Activated CD8-positive, alpha-beta T cell treated with anti-CD3 and anti-CD28 coated beads for 36 hours (primary cell): ENCODE measurements at regions not wholly inside any gene's neighbourhood (a gene's known extent, or its start where the extent isn't known, plus 50 kb on each side); places are given as distances from the start of the nearest gene placed in this dataset.

Experiments used
- ATAC-seq: fragments of 200-7000 bp; cut with Tn5 transposase; one replicate; pipeline ENCODE4 v1.10.0; 2021; ENCODE audit warnings: mild to moderate bottlenecking, moderate library complexity
- CTCF ChIA-PET: fragments of 350-600 bp; sonication (Branson Sonifier 250); formaldehyde crosslinking; loops from one replicate; lab custom pipeline; 2021; ENCODE audit warnings: antibody characterized with exemption; lab: Charles Lee
- POLR2A ChIA-PET: fragments of 350-600 bp; sonication (Branson Sonifier 250); formaldehyde crosslinking; loops from one replicate; lab custom pipeline; 2021; ENCODE audit warnings: antibody characterized with exemption; lab: Charles Lee
- DNase-seq: peaks from one replicate; pipeline ENCODE4 v3.0.0-alpha.2; 2020
- H3K27ac Mint-ChIP-seq: one replicate; pipeline ENCODE4 v1.8.0; 2021; ENCODE audit warnings: mild to moderate bottlenecking, mixed read lengths
- H3K27me3 Mint-ChIP-seq: one replicate; pipeline ENCODE4 v1.8.0; 2021; ENCODE audit warnings: mixed read lengths
- H3K36me3 Mint-ChIP-seq: one replicate; pipeline ENCODE4 v1.8.0; 2021; ENCODE audit warnings: low read depth, mixed read lengths
- H3K4me1 Mint-ChIP-seq: one replicate; pipeline ENCODE4 v1.8.0; 2021; ENCODE audit warnings: low read depth, mixed read lengths
- H3K4me3 Mint-ChIP-seq: one replicate; pipeline ENCODE4 v1.8.0; 2021; ENCODE audit warnings: mild to moderate bottlenecking, moderate library complexity, mixed read lengths
- H3K9me3 Mint-ChIP-seq: one replicate; pipeline ENCODE4 v1.8.0; 2021; ENCODE audit warnings: mixed read lengths
- intact Hi-C: fragments of 100-400 bp; cut with micrococcal nuclease; formaldehyde crosslinking; loops from one replicate; pipeline ENCODE4 v1.10.0; 2022
- TF ChIP-seq, protein P1 (sequence below): fragments of 200-600 bp; IDR thresholded peaks from one replicate; pipeline ENCODE4 v1.8.0; 2022; ENCODE audit warnings: antibody characterized with exemption, mild to moderate bottlenecking

DNA sequence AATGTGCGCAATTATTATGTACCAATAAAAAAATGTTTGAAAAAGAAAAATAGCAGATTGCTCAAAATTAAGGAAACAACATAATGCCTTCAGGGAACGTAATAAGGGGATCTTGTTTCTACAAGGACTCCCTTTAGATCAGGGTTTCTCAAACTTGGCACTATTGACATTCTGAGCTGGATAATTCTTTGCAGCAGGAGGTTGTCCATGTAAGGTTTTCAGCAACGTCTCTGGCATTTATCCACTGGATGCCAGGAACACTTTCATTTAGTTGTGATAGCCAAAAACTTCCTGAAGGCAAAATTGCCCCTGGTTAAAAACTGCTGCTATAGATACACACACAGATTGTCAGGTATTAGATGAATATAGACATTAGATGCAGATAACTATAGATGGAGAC lies 666.7 kb upstream of the ADAMTS5 start:
- TF ChIP-seq, protein P1, sequence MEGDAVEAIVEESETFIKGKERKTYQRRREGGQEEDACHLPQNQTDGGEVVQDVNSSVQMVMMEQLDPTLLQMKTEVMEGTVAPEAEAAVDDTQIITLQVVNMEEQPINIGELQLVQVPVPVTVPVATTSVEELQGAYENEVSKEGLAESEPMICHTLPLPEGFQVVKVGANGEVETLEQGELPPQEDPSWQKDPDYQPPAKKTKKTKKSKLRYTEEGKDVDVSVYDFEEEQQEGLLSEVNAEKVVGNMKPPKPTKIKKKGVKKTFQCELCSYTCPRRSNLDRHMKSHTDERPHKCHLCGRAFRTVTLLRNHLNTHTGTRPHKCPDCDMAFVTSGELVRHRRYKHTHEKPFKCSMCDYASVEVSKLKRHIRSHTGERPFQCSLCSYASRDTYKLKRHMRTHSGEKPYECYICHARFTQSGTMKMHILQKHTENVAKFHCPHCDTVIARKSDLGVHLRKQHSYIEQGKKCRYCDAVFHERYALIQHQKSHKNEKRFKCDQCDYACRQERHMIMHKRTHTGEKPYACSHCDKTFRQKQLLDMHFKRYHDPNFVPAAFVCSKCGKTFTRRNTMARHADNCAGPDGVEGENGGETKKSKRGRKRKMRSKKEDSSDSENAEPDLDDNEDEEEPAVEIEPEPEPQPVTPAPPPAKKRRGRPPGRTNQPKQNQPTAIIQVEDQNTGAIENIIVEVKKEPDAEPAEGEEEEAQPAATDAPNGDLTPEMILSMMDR: no peak
- Mint-ChIP-seq H3K27me3 (no peaks in the 10 kb centered on the region), H3K27ac (no peak overlapping the region), H3K4me1 (no peaks in the 10 kb centered on the region), H3K4me3 (no peak overlapping the region), H3K36me3 (no peaks in the 10 kb centered on the region), H3K9me3 (no peaks in the 10 kb centered on the region)
- intact Hi-C loops: no loop called here
- CTCF ChIA-PET: no interaction called here
- ATAC-seq (no peak), DNase-seq (no peak)
- POLR2A ChIA-PET: no interaction called here

DNA sequence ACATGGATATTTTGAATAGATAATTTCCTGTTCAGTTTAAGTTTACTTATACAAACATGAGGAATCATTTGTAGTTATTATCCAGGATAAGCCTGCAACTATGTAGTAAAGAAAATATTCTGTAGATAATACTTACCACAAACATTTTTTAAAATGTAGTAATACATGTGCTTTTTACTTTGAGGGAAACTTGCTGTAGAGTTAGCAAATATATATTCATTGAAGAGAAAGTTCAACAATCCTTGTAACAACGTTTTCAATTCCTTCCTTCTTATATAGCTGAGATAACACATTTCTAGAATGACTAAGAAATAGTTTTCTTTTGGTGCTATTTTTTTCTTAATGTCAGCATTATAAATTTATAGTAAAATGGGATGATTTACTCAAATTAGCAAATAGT lies 664.6 kb upstream of the ADAMTS5 start:
- no peaks in the 10 kb centered on the region for H3K27me3 Mint-ChIP-seq
- DNase-seq (no peak), ATAC-seq (no peak)
- no peaks in the 10 kb centered on the region for H3K36me3 Mint-ChIP-seq
- POLR2A ChIA-PET: no interaction called here
- H3K27ac Mint-ChIP-seq: no peak overlapping the region
- no peaks in the 10 kb centered on the region for H3K4me1 Mint-ChIP-seq
- CTCF ChIA-PET: no interaction called here
- no peaks in the 10 kb centered on the region for H3K9me3 Mint-ChIP-seq
- intact Hi-C loops: no loop called here
- no peak overlapping the region for H3K4me3 Mint-ChIP-seq
- TF ChIP-seq, protein P1: no peak

DNA sequence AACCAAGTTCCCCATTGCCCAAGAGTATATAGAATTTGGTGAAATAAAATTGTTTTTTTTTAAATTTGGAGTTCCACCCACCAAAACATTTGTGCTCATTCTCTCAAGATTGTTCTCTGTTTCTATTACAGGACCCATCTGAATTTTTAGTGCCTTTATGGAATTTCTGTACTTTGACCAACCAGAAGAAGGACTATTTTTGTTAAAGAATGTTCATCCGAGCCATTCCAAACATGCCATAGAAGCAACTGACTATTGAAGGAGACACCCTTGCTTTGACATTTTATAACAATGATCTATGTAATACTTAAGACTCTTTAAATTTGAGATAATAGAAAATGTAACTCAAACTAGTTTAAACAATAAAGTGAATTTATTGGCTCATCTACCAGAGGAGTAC lies 655.7 kb upstream of the ADAMTS5 start:
- DNase-seq: no peak
- Mint-ChIP-seq H3K27ac (no peak overlapping the region), H3K4me3 (no peak overlapping the region), H3K9me3 (peaks cover 8% of the 10 kb centered on the region), H3K27me3 (no peaks in the 10 kb centered on the region), H3K4me1 (no peaks in the 10 kb centered on the region), H3K36me3 (no peaks in the 10 kb centered on the region)
- ChIA-PET POLR2A (no interaction called here), CTCF (no interaction called here)
- intact Hi-C loops: no loop called here
- ATAC-seq: no peak
- TF ChIP-seq, protein P1: no peak

DNA sequence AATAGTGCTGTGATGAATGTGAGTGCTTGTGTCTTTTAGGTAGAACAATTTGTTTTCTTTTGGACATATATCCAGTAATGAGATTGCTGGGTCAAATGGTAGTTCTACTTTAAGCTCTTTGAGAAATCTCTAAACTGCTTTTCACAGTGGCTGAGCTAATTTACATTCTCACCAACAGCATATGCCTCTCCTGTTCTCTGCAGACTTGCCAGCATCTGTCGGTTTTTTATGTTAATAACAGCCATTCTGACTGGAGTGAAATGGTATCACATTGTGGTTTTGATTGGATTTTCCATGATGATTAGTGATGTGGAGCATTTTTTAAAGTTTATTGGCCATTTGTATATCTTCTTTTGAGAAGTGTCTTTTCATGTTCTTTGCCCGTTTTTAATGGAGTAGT lies 647.3 kb upstream of the ADAMTS5 start:
- POLR2A ChIA-PET: no interaction called here
- TF ChIP-seq, protein P1: no peak
- ATAC-seq (no peak), DNase-seq (no peak)
- intact Hi-C loops: no loop called here
- H3K9me3 Mint-ChIP-seq: peaks cover 2% of the 10 kb centered on the region
- H3K27ac Mint-ChIP-seq: no peak overlapping the region
- no peaks in the 10 kb centered on the region for H3K36me3 Mint-ChIP-seq
- no peak overlapping the region for H3K4me3 Mint-ChIP-seq
- no peaks in the 10 kb centered on the region for H3K4me1 Mint-ChIP-seq
- no peaks in the 10 kb centered on the region for H3K27me3 Mint-ChIP-seq
- CTCF ChIA-PET: no interaction called here

DNA sequence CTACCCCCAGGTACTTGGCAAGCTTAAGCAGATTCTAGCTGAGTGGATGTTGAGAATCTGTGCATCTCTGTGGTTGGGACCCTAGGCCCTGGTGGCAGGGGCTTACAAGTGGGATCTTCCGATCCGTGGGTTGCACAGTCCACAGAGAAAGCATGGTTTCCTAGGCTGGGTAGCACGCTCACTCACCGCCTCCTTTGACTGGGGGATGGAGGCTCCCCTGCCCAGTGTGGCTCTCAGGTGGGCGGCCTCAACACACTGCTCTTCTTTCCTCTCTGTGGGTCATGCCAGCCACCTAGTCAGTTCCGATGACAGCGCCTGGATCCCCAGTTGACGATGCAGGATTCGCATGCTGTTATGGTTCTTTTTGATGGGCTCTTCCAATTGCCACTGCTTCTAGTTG lies 639.5 kb upstream of the ADAMTS5 start:
- H3K4me1 Mint-ChIP-seq: no peaks in the 10 kb centered on the region
- H3K4me3 Mint-ChIP-seq: no peak overlapping the region
- intact Hi-C loops: no loop called here
- H3K27ac Mint-ChIP-seq: no peak overlapping the region
- POLR2A ChIA-PET: no interaction called here
- DNase-seq (no peak), ATAC-seq (no peak)
- peaks cover 8% of the 10 kb centered on the region for H3K9me3 Mint-ChIP-seq
- no peaks in the 10 kb centered on the region for H3K36me3 Mint-ChIP-seq
- TF ChIP-seq, protein P1: no peak
- H3K27me3 Mint-ChIP-seq: no peaks in the 10 kb centered on the region
- CTCF ChIA-PET: no interaction called here
